K562 (cell line): ENCODE measurements at regions not wholly inside any gene's neighbourhood (a gene's known extent, or its start where the extent isn't known, plus 50 kb on each side); places are given as distances from the start of the nearest gene placed in this dataset.

ENCODE experiments used
- ATAC-seq: fragments of 200-7000 bp; cut with Tn5 transposase; 3 replicates; pipeline ENCODE4 v1.9.1; 2020; ENCODE audit warnings: moderate library complexity
- BruUV-seq: library from RNA; stranded (reverse); fragments of 400-500 nt; replicated peaks from 2 replicates; lab custom pipeline; 2021; lab: Mats Ljungman, UMichigan
- CTCF ChIA-PET: fragments of 300-600 bp; formaldehyde crosslinking; extraction: SDS; loops from one replicate; lab custom pipeline; 2021; ENCODE audit warnings: low intra/inter-chr PET ratio; lab: Yijun Ruan, JAX
- POLR2A ChIA-PET: fragments of 300-600, 350-650 bp; sonication (Branson Sonifier 250); formaldehyde crosslinking; extraction: SDS; loops from one replicate; lab custom pipeline; 2021; ENCODE audit warnings: antibody characterized with exemption, inconsistent platforms; lab: Yijun Ruan, JAX
- DNase-seq, 4 experiments: peaks; one replicate each; pipeline versions ENCODE4 v3.0.0 to v3.0.0-alpha.2; 2011 to 2018; ENCODE audit warnings: low spot score in 3 of 4, mixed read lengths in 3 of 4; ENCODE audit errors: extremely low read depth in 1 of 4
- FAIRE-seq: peaks from 2 replicates; lab custom pipeline; 2011; peaks lifted over from hg19 to GRCh38; lab: Jason Lieb, UNC
- H2AFZ ChIP-seq: 2 replicates; pipeline ENCODE4 v1.6.0; 2011; ENCODE audit warnings: low read depth, low read length, control low read depth, inconsistent platforms
- H3K27ac ChIP-seq: fragments of 200-600 bp; 3 replicates; pipeline ENCODE4 v1.8.0; 2011; ENCODE audit warnings: low read depth, mild to moderate bottlenecking, control low read depth, inconsistent platforms, low read length, moderate library complexity, mixed read lengths; ENCODE audit errors: extremely low read depth
- H3K27me3 ChIP-seq, 2 experiments: fragments of 300-600 bp in 1 of 2; 2 replicates in 1 of 2; 3 replicates in 1 of 2; pipeline versions ENCODE4 v1.6.0 to v1.8.0; 2011; ENCODE audit warnings: inconsistent platforms in 2 of 2, low read length in 2 of 2, mild to moderate bottlenecking in 1 of 2, mixed read lengths in 1 of 2, moderate library complexity in 1 of 2; ENCODE audit not compliant: control insufficient read depth in 2 of 2, insufficient read depth in 2 of 2
- H3K36me3 ChIP-seq: fragments of 300-600 bp; 3 replicates; pipeline ENCODE4 v1.8.0; 2011; ENCODE audit warnings: mild to moderate bottlenecking, low read length, inconsistent platforms; ENCODE audit not compliant: control insufficient read depth, insufficient read depth
- H3K4me1 ChIP-seq, 2 experiments: fragments of 200-600 bp in 1 of 2; replicated peaks in 1 of 2; 2 replicates in 1 of 2; 3 replicates in 1 of 2; pipeline versions ENCODE4 v1.5.1 to v1.8.0; 2011; ENCODE audit warnings: inconsistent platforms in 2 of 2, low read length in 2 of 2, mild to moderate bottlenecking in 1 of 2, mixed read lengths in 1 of 2, moderate library complexity in 1 of 2; ENCODE audit not compliant: control insufficient read depth in 2 of 2, insufficient read depth in 2 of 2
- H3K4me2 ChIP-seq: 2 replicates; pipeline ENCODE4 v1.6.1; 2011; ENCODE audit warnings: low read length, control low read depth, inconsistent platforms, mixed read lengths; ENCODE audit not compliant: insufficient read depth
- H3K4me3 ChIP-seq: fragments of 200-600 bp; sonication (generic), shearing (Covaris generic); 2 replicates; pipeline ENCODE4 v1.5.1; 2016; ENCODE audit warnings: control low read depth, inconsistent platforms
- H3K79me2 ChIP-seq: fragments of 200-600 bp; 3 replicates; pipeline ENCODE4 v1.8.0; 2011; ENCODE audit warnings: low read length, inconsistent platforms; ENCODE audit not compliant: control insufficient read depth, insufficient read depth
- H3K9ac ChIP-seq, 2 experiments: 2 replicates each; pipeline versions ENCODE4 v1.6.0 to v1.6.1; 2011; ENCODE audit warnings: low read depth in 2 of 2, low read length in 2 of 2, control low read depth in 1 of 2, inconsistent platforms in 1 of 2, mild to moderate bottlenecking in 1 of 2, mixed read lengths in 1 of 2; ENCODE audit not compliant: insufficient read depth in 1 of 2
- H3K9me1 ChIP-seq: one replicate; pipeline ENCODE4 v1.6.0; 2011; ENCODE audit warnings: inconsistent platforms, mild to moderate bottlenecking, low read length, moderate library complexity; ENCODE audit not compliant: control insufficient read depth, insufficient read depth
- H3K9me3 ChIP-seq: replicated peaks from 2 replicates; pipeline ENCODE4 v1.5.1; 2011; ENCODE audit warnings: low read depth, low read length, inconsistent platforms; ENCODE audit not compliant: control insufficient read depth, insufficient read depth
- H4K20me1 ChIP-seq: replicated peaks from 2 replicates; pipeline ENCODE4 v1.6.1; 2011; ENCODE audit warnings: low read length, inconsistent platforms, mixed read lengths; ENCODE audit not compliant: control insufficient read depth, insufficient read depth
- CGGBP1 ChIP-seq: fragments of 250-450 bp; sonication (Bioruptor Pico); IDR thresholded peaks from 2 replicates; pipeline ENCODE4 v1.9.0; 2021; ENCODE audit warnings: mild to moderate bottlenecking
- CXXC5 ChIP-seq: fragments of 250-450 bp; sonication (Bioruptor Pico); IDR thresholded peaks from 2 replicates; pipeline ENCODE4 v1.8.0; 2022; ENCODE audit warnings: inconsistent platforms, mild to moderate bottlenecking, moderate library complexity
- HDGF ChIP-seq: fragments of 450-650 bp; IDR thresholded peaks from 2 replicates; pipeline ENCODE4 v1.6.1; 2016
- IRF1 ChIP-seq: sonication (generic); formaldehyde crosslinking; IDR thresholded peaks from 2 replicates; pipeline ENCODE4 v1.8.0; 2022; ENCODE audit warnings: missing genetic modification reagents, mild to moderate bottlenecking, borderline replicate concordance
- MECOM ChIP-seq: fragments of 250-450 bp; sonication (Bioruptor Pico); IDR thresholded peaks from 2 replicates; pipeline ENCODE4 v1.8.0; 2022; ENCODE audit warnings: inconsistent platforms
- MXI1 ChIP-seq: IDR thresholded peaks from 2 replicates; pipeline ENCODE4 v1.6.1; 2011; ENCODE audit warnings: low read depth, mild to moderate bottlenecking, improper control_type of control experiment, low read length
- PHB ChIP-seq: fragments of 250-450 bp; sonication (Bioruptor Pico); IDR thresholded peaks from 2 replicates; pipeline ENCODE4 v1.5.0; 2021
- RB1 ChIP-seq: fragments of 450-650 bp; IDR thresholded peaks from 2 replicates; pipeline ENCODE4 v1.6.1; 2017; ENCODE audit warnings: low read depth, mild to moderate bottlenecking
- THAP12 ChIP-seq: fragments of 250-450 bp; sonication (Bioruptor Pico); IDR thresholded peaks from 2 replicates; pipeline ENCODE4 v1.9.0; 2021; ENCODE audit warnings: mild to moderate bottlenecking, inconsistent platforms
- ZBTB5 ChIP-seq: fragments of 450-650 bp; IDR thresholded peaks from 2 replicates; pipeline ENCODE4 v1.6.1; 2017; ENCODE audit warnings: antibody characterized with exemption
- ZC3H11A ChIP-seq: IDR thresholded peaks from 2 replicates; pipeline ENCODE4 v1.6.1; 2012; ENCODE audit warnings: low read depth, low read length, improper control_type of control experiment
- ZNF140 ChIP-seq: fragments of 250-450 bp; sonication (Bioruptor Pico); IDR thresholded peaks from 2 replicates; pipeline ENCODE4 v1.8.0; 2021; ENCODE audit warnings: moderate library complexity, mild to moderate bottlenecking, inconsistent platforms
- ZNF24 ChIP-seq: fragments of 450-650 bp; IDR thresholded peaks from 2 replicates; pipeline ENCODE4 v1.6.1; 2016
- ZNF398 ChIP-seq: fragments of 250-450 bp; sonication (Bioruptor Pico); IDR thresholded peaks from 2 replicates; pipeline ENCODE4 v1.8.0; 2021; ENCODE audit warnings: moderate library complexity, mild to moderate bottlenecking, inconsistent platforms
- ZNF551 ChIP-seq: fragments of 250-450 bp; sonication (Bioruptor Pico); IDR thresholded peaks from 2 replicates; pipeline ENCODE4 v1.5.0; 2021; ENCODE audit warnings: mild to moderate bottlenecking, moderate library complexity
- WGBS: fragments of 100-300 bp; shearing (Covaris generic); methylation state at CpG from one replicate; pipeline ENCODE4 v1.1.6; 2016; ENCODE audit warnings: low coverage, mixed read lengths; ENCODE audit not compliant: insufficient coverage; ENCODE audit errors: missing lambda C conversion rate; 5-methylcytosine and 5-hydroxymethylcytosine counted together
- in situ Hi-C: fragments of 300-500 bp; cut with MboI; formaldehyde crosslinking; loops from 4 replicates; pipeline ENCODE4 v1.15.0; 2018; ENCODE audit warnings: inconsistent platforms, mixed read lengths
- intact Hi-C: fragments of 100-400 bp; cut with micrococcal nuclease; formaldehyde crosslinking; loops from 2 replicates; pipeline ENCODE4 v1.14.2; 2022

GRCh38 chr5:89200899-89201298 is 317.9 kb upstream of the MEF2C start:
- in situ Hi-C loops = no loop called here
- H3K4me1 ChIP-seq = no peaks in the 10 kb centered on the region

More at GRCh38 chr5:89200899-89201298, 317.9 kb upstream of the MEF2C start:
- ATAC-seq (no peak), DNase-seq (no peak), FAIRE-seq (no peak)
- H3K79me2 ChIP-seq = no peaks in the 10 kb centered on the region
- peaks cover 12% of the 10 kb centered on the region for H3K9me3 ChIP-seq
- H2AFZ ChIP-seq = no peak overlapping the region
- H4K20me1 ChIP-seq = no peaks in the 10 kb centered on the region
- H3K27me3 ChIP-seq = no peaks in the 10 kb centered on the region
- POLR2A ChIA-PET = no interaction called here
- intact Hi-C loops = no loop called here
- CTCF ChIA-PET = no interaction called here
- no peak overlapping the region for H3K9ac ChIP-seq
- no peaks in the 10 kb centered on the region for H3K36me3 ChIP-seq
- TF ChIP-seq MECOM (no peak), HDGF (no peak), IRF1 (CRISPR knock-in tag) (no peak), RB1 (no peak), ZNF551 (CRISPR knock-in tag) (no peak), ZNF24 (no peak), ZNF398 (CRISPR knock-in tag) (no peak), ZBTB5 (no peak), THAP12 (CRISPR knock-in tag) (no peak), CGGBP1 (CRISPR knock-in tag) (no peak), PHB (CRISPR knock-in tag) (no peak), CXXC5 (CRISPR knock-in tag) (no peak), ZC3H11A (no peak), MXI1 (no peak), ZNF140 (CRISPR knock-in tag) (no peak)
- 31% methylated on average over 2 of the region's 2 CpGs for WGBS
- H3K4me2 ChIP-seq = no peak overlapping the region
- H3K4me3 ChIP-seq = no peak overlapping the region
- BruUV-seq = no TSS peak
- H3K9me1 ChIP-seq = no peaks in the 10 kb centered on the region
- H3K27ac ChIP-seq = no peak overlapping the region
